Adrenal gland (tissue), 9 donors: ENCODE measurements at regions not wholly inside any gene's neighbourhood (a gene's known extent, or its start where the extent isn't known, plus 50 kb on each side); places are given as distances from the start of the nearest gene placed in this dataset.

ENCODE experiments used
- DNase-seq, 7 donors: peaks; one replicate each; pipeline ENCODE4 v3.0.0-alpha.2; 2019 to 2020
- H3K27ac ChIP-seq, 5 donors: fragments of 200-600 bp; sonication (generic) in 4 of 5; 1 replicate in 3 of 5; 2 replicates in 2 of 5; pipeline versions ENCODE4 v1.5.1 to v1.8.0; 2016 to 2020; ENCODE audit warnings: mild to moderate bottlenecking in 1 of 5
- H3K27me3 ChIP-seq: fragments of 200-600 bp; 2 replicates; pipeline ENCODE4 v1.8.0; 2021
- H3K36me3 ChIP-seq, 2 donors: fragments of 200-600 bp; replicated peaks in 1 of 2; 1 replicate in 1 of 2; 2 replicates in 1 of 2; pipeline versions ENCODE4 v1.5.1 to v1.8.0; 2018 to 2022
- H3K4me1 ChIP-seq, 2 donors: fragments of 200-600 bp; replicated peaks in 1 of 2; 1 replicate in 1 of 2; 2 replicates in 1 of 2; pipeline versions ENCODE4 v1.5.1 to v1.8.0; 2018 to 2021
- H3K4me3 ChIP-seq, 4 donors: fragments of 200-600 bp; sonication (generic) in 3 of 4; one replicate each; pipeline ENCODE4 v1.5.1; 2016 to 2018
- H3K9me3 ChIP-seq, 3 donors: fragments of 200-600 bp; sonication (generic) in 1 of 3; replicated peaks in 1 of 3; 1 replicate in 2 of 3; 2 replicates in 1 of 3; pipeline versions ENCODE4 v1.5.1 to v1.8.0; 2016 to 2021
- CTCF ChIP-seq, 6 experiments: fragments of 450-650 bp in 4 of 6; fragments of 200-600 bp in 2 of 6; sonication (generic) in 1 of 6; IDR thresholded peaks; 1 replicate in 5 of 6; 2 replicates in 1 of 6; pipeline versions ENCODE4 v1.5.1 to v1.8.0; 2016 to 2021; ENCODE audit warnings: antibody characterized with exemption in 6 of 6, mild to moderate bottlenecking in 2 of 6, moderate library complexity in 1 of 6
- POLR2A ChIP-seq, 2 donors: fragments of 450-650 bp; IDR thresholded peaks; one replicate each; pipeline ENCODE4 v1.6.1; 2017; ENCODE audit warnings: antibody characterized with exemption in 2 of 2, mild to moderate bottlenecking in 2 of 2, moderate library complexity in 1 of 2
- WGBS, 4 donors: extraction: QIAGEN DNeasy Blood & Tissue Kit in 2 of 4; methylation state at CpG; one replicate each; pipeline versions ENCODE4 v1.1.5 to v1.1.7; 2013 to 2017; 5-methylcytosine and 5-hydroxymethylcytosine counted together
- intact Hi-C, 2 donors: fragments of 100-400 bp; cut with DNase I; formaldehyde crosslinking; loops; one replicate each; pipeline versions ENCODE4 v1.14.1 to v1.15.0; 2022 to 2023
- donor health status: healthy with polysubstance abuse.
- donor health status: Bipolar disorder and iron deficiency.
- donor health status: DM: yes; HTN: yes; CAD: no.
- donor health status: DM: no; HTN: no; CAD: no.
- donor health status: DM: no; HTN: no; CAD: no.

DNA sequence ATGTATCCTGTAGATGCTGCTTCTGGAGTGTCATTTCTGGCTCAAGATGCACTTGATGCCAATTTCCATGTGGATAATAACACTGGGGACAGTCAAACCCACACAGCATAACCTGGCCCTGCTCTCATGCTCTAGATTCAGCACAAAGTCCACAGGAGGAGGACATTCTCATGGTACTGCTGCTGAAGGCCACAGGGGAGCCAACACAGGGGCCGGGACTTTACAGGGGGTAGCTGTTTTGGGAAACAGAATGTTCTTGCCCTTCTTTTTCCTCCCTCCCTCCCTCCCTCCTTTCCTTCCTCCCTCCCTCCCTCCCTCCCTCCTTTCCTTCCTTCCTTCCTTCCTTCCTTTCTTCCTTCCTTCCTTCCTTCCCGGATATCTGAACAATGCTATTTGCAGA, 477.4 kb downstream of the PDCD6IP start:
- no peak overlapping the region for H3K4me3 ChIP-seq
- no peaks in the 10 kb centered on the region for H3K36me3 ChIP-seq
- no peak for DNase-seq
- H3K4me1 ChIP-seq = no peaks in the 10 kb centered on the region
- TF ChIP-seq POLR2A (IDR thresholded peaks at IDR 0.05) = no peak
- no peak for TF ChIP-seq CTCF (IDR thresholded peaks at IDR 0.05)
- intact Hi-C loops = no loop called here
- no peak overlapping the region for H3K27ac ChIP-seq
- no peaks in the 10 kb centered on the region for H3K9me3 ChIP-seq
- 51 to 78% (median 72%) methylated on average over 2 of the region's 2 CpGs for WGBS, 4 donors
- no peaks in the 10 kb centered on the region for H3K27me3 ChIP-seq

DNA sequence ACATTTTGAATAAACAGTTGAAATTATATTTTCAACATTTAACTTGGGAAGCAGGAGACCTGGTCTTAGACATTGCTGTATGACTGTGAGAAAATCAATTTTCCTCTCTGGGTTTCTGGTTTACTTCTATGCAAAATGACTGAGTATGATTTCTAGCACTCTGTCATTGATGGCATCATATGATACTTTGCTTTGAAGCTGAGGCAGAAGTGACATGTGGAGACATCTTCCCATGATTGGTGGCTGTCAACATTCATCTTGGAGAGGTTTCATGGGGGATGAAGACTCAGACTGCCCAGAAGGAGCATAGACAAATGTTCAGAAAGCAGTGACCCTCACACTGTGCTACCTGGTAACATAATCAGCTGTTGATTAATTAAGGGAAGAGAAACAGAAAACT, 477.9 kb downstream of the PDCD6IP start:
- no peak overlapping the region for H3K27ac ChIP-seq
- no peaks in the 10 kb centered on the region for H3K4me1 ChIP-seq
- H3K36me3 ChIP-seq = no peaks in the 10 kb centered on the region
- H3K9me3 ChIP-seq = no peaks in the 10 kb centered on the region
- intact Hi-C loops = no loop called here
- no peaks in the 10 kb centered on the region for H3K27me3 ChIP-seq
- no peak overlapping the region for H3K4me3 ChIP-seq
- DNase-seq = no peak
- TF ChIP-seq CTCF (IDR thresholded peaks at IDR 0.05) (no peak), POLR2A (IDR thresholded peaks at IDR 0.05) (no peak)

- Histone ChIP-seq H3K4me3 (no peak overlapping the region), H3K4me1 (no peaks in the 10 kb centered on the region), H3K27ac (no peak overlapping the region), H3K9me3 (no peaks in the 10 kb centered on the region), H3K36me3 (no peaks in the 10 kb centered on the region), H3K27me3 (no peaks in the 10 kb centered on the region)
- no peak for DNase-seq
- intact Hi-C loops = no loop called here
- TF ChIP-seq CTCF (IDR thresholded peaks at IDR 0.05) = no peak
- no peak for TF ChIP-seq POLR2A (IDR thresholded peaks at IDR 0.05)
- WGBS, 4 donors = 43 to 73% (median 61%) methylated on average over 2 of the region's 2 CpGs
These were observed 478.7 kb downstream of the PDCD6IP start for GRCh38 chr3:34277110-34277509.

GRCh38 chr3:34279901-34280300, 481.5 kb downstream of the PDCD6IP start:
- H3K27me3 ChIP-seq = no peaks in the 10 kb centered on the region
- no peaks in the 10 kb centered on the region for H3K36me3 ChIP-seq
- H3K9me3 ChIP-seq = no peaks in the 10 kb centered on the region
- H3K4me1 ChIP-seq = no peaks in the 10 kb centered on the region
- no peak for TF ChIP-seq POLR2A (IDR thresholded peaks at IDR 0.05)
- no peak for TF ChIP-seq CTCF (IDR thresholded peaks at IDR 0.05)
- no peak overlapping the region for H3K27ac ChIP-seq
- no peak for DNase-seq
- H3K4me3 ChIP-seq = no peak overlapping the region
- 49 to 71% (median 63%) methylated on average over 2 of the region's 2 CpGs for WGBS, 4 donors
- intact Hi-C loops = no loop called here
